Stimulated activated CD4-positive, alpha-beta T cell treated with anti-CD3 and anti-CD28 coated beads, Interleukin-1b, Interleukin-23, amount 100 ng/mL, for 24 hours (primary cell): ENCODE measurements at regions not wholly inside any gene's neighbourhood (a gene's known extent, or its start where the extent isn't known, plus 50 kb on each side); places are given as distances from the start of the nearest gene placed in this dataset.
"Not testable (repeated sequence)": the region's sequence is repeated elsewhere in the genome, so short reads cannot be mapped to it uniquely, and the experiment has no call there.

Experiments used
- DNase-seq, 4 experiments: peaks; one replicate each; pipeline ENCODE4 v3.0.0-alpha.2; 2020; ENCODE audit warnings: low read depth in 4 of 4, low spot score in 1 of 4

GRCh38 chr3:112765531-112765930 is 81.1 kb downstream of the CD200R1L start:
- no peak for DNase-seq

GRCh38 chr3:112763258-112763657 is 83.4 kb downstream of the CD200R1L start:
- DNase-seq = no peak

- no peak for DNase-seq
Observed at GRCh38 chr3:112761062-112761638, 85.5 kb downstream of the CD200R1L start.

DNA sequence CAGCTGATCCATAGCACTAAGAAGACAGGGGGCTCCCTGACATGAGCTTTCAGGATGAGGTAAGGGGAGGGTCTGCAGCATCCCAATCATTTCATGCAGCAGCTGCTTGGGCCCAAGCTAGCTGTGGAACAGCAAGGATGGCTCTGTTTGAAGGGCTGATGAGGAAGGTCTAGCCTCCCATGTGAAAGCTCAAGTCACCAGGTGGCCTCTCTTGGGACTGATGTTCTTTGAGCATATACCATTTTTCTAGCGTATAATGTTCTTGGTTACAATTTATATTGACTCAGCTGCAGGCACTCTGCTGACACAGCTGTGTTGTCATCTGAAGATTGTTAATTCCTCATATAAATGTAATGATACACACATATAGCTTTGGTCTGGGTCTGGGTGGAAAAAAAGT is 87.0 kb downstream of the CD200R1L start:
- no peak for DNase-seq

- DNase-seq = no peak
Observed at GRCh38 chr3:112759210-112759609, 87.5 kb downstream of the CD200R1L start.

DNA sequence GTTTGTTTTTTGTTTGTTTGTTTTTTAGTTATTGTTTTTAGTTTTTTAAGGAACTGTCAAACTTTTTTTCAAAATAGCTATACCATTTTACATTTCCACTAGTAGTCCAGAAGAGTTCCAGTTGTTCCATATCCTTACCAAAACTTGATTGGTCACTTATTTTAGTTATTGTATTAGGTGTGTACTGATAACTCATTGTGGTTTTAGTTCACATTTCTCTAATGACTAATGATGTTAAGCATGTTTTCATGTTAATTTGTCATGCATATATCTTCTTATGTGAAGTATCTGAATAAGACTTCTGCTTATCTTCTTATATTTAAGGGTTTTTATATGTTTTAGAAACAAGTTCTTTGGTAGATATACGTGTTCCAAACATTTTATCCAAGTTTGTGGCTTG is 89.5 kb downstream of the CD200R1L start:
- DNase-seq = no peak

DNA sequence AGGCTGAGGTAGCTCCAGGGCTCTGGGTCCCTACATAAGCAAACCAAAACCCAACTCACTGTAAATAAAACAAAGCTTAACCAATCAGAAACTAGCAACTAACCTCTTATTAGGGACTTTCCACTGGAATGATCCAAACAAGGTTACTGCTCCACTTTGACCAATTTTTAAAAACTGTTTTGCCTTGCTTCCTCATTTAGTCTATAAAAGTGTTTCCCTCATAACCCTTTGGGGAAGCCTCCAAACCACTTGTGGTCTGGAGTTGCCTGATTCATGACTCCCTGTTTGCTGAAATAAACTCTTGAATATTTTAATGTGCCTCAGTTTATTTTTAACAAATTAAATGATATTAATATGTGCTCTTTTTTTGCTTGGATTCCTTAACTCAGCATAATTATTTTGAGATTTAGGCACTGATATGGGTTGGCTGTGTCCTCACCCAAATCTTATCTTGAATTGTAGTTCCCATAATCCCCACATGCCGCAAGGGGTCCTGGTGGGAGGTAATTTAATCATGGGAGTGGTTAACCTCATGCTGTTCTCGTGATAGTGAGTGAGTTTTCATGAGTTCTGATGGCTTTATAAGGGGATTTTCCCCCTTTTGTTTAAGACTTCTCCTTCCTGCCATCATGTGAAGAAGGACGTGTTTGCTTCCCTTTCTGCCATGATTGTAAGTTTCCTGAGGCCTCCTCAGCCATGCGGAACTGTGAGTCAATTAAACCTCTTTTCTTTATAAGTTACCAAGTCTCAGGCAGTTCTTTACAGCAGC is 90.6 kb downstream of the CD200R1L start:
- DNase-seq = no peak

DNA sequence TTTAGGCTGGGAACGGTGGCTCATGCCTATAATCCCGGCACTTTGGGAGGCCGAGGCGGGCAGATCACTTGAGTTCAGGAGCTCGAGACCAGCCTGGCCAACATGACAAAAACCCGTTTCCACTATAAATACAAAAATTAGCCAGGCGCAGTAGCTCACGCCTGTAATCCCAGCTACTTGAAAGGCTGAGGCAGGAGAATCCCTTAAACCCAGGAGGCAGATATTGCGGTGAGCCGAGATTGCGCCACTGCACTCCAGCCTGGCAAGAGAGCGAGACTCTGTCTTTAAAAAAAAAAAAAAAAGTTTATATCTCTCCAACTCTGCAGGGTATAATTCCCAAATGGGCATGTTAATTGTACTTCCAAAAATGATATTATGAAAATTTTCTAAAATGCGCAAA is 91.6 kb downstream of the CD200R1L start:
- DNase-seq = not testable (repeated sequence)

DNA sequence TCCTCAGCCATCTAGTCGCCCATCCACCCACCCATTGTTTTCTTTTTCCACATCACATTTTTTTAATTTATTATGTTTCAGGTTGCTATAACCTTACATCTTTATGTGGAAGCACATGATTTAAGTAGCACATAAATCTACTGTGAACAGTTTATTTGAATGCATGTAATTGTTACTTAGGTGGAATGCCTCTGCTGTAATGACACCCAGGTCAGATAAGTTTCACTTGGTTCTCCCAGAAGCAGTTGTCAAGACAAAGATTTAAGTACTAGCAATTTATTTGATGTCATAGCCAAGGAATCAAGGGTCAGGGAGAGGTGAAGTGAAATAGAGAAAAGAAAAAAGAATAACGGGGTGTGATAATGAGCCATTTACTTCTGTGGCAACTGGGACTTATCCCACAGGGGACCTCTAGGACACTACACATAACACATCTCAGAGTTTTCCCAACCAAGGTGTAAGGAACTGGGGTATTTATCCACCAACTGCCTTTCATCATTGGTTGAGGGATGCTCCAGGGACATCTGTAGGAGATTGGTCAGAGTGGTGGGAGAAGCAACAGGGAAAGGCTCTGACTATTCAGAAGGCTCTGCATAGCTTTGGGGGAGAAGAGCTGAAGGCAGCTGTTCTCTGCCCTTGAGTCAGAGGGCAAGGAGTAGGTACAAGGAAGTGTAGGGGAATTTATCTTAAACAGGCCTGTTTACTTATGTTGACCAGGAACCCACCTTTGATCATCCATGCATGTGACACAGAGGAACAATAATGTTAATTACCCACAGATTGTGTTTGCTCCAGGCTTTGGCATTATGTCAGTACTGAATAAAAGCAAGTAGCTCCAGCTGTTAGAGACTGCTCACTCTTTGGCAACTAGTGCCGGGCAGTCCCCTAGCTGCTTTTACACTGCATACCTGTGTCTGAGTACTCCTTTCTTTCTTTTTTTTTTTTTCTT is 94.8 kb downstream of the CD200R1L start:
- no peak for DNase-seq

GRCh38 chr3:112751061-112751460 is 95.6 kb downstream of the CD200R1L start:
- no peak for DNase-seq

GRCh38 chr3:112747624-112748023 is 99.0 kb downstream of the CD200R1L start:
- DNase-seq = no peak

DNA sequence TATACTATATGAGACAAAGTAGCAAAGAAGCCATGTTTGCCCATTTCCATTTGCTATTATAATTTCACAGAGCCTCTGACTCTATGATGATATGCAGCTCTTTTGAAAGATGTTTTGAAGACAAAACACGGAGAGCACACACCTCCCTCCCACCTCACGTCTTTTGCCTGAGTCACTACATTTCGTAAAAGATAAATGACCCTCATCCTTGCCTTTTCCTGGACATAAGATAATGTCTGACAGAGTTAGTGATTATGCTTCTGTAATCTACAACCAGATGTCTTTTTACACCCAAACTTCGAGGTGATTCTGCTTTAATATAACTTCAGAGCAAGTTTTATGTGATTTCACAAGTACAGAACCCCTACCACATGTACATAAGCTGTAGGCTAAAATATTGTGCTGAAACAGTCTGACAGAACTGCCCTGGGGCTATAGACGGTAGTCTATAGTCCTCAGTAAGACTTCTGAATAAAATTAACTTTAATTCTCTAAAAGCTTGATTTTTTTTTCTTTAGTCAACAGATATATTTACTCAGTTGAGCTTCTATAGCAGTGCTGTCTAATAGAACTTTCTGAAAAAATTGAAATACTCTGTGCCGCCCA is 99.9 kb downstream of the CD200R1L start:
- DNase-seq = no peak

GRCh38 chr3:112745567-112746248 is 101.0 kb downstream of the CD200R1L start:
- no peak for DNase-seq

- no peak for DNase-seq
Observed at GRCh38 chr3:112744825-112745566, 101.7 kb downstream of the CD200R1L start.

- no peak for DNase-seq
Observed at GRCh38 chr3:112744106-112744505, 102.6 kb downstream of the CD200R1L start.

- DNase-seq = no peak
Observed at GRCh38 chr3:112742934-112743333, 102.0 kb upstream of the CCDC80 start.

DNA sequence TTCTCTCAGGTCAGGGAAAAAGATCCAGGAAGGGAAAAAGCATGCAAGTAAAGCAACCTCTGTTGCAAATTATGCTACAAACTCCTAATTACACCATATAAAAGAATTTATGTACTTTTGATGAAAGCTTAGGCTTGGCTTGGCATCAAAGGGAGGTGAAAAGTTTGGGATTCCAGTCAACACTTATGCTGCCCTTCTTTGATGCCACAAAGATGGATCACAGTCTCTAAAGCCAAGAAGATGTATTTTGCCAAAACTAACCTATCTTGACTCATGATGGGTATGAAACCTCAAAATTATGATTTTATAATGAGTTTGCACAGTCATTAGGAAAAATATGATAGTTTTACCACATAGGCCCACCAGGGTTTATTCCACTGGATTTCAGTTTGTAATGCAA is 101.0 kb upstream of the CCDC80 start:
- DNase-seq = no peak

GRCh38 chr3:112740835-112741234 is 99.9 kb upstream of the CCDC80 start:
- DNase-seq = no peak

DNA sequence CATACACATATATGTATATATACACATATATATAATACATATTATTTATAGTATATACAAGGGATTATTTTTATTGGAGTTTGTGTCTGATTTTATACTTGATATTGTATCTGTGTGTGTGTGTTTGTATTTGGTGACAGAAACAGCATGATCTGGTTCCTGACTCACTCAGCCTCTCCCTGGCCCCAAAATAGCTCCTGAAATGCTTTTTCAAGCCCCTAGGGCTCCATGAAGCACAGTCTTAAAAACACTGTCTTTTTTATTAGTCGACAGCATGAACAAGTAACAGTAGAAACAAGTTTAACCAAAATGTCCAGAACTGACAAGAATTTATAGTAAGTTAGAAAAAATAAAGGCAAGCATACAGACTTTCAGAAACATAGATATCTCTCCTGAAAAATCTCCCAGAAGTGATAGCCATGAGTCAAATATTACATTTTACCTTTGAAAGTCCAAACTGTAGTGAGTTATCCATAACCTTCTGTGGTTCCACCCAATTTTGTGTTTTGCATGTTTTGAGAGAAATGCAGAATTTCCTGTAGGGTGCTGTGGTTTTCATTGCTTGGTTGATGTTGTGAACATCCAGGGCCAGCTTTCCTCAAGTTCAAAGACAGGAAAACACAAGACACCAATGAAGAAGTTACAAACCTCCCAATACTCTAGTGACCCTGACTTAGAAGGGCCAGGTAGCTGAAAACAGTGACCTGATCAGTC is 98.5 kb upstream of the CCDC80 start:
- DNase-seq = no peak

DNA sequence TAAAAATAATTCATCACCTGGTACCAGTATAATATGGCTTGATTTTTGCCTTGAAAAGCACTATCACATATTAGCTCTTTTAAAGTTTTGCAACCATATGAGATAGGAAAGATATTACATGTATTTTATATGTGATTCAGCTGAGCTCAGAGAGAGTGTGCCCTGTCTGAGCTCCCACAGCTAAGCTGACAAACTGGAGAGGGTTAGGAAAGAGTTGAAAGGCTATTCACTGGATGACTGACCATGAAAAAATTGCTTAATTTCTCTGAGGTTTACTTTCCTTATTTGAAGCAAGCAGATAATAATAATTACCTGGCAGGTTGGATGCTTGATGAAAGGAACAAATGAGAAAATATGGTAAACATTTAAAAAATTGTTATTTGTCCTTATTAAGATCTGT is 97.4 kb upstream of the CCDC80 start:
- no peak for DNase-seq
